IPS-NIHi11 (cell line): ENCODE measurements at regions not wholly inside any gene's neighbourhood (a gene's known extent, or its start where the extent isn't known, plus 50 kb on each side); places are given as distances from the start of the nearest gene placed in this dataset.

ENCODE experiments used
- DNase-seq: peaks from one replicate; pipeline ENCODE4 v3.0.0; 2012; ENCODE audit warnings: mixed read lengths, low spot score

- no peak for DNase-seq
These were observed 198.5 kb upstream of the RARB start for GRCh38 chr3:25229586-25229985.

- no peak for DNase-seq
These were observed 193.0 kb upstream of the RARB start for GRCh38 chr3:25235031-25235430.

GRCh38 chr3:25235466-25235865, 192.6 kb upstream of the RARB start:
- no peak for DNase-seq

- no peak for DNase-seq
These were observed 190.5 kb upstream of the RARB start for GRCh38 chr3:25237602-25238001.

GRCh38 chr3:25239042-25239441, 189.0 kb upstream of the RARB start:
- DNase-seq: no peak

- DNase-seq: no peak
These were observed 181.2 kb upstream of the RARB start for GRCh38 chr3:25246913-25247312.

GRCh38 chr3:25252291-25252690, 175.8 kb upstream of the RARB start:
- no peak for DNase-seq

- DNase-seq: no peak
These were observed 171.0 kb upstream of the RARB start for GRCh38 chr3:25257026-25257425.

- DNase-seq: no peak
These were observed 168.2 kb upstream of the RARB start for GRCh38 chr3:25259871-25260270.

GRCh38 chr3:25262322-25262721, 165.7 kb upstream of the RARB start:
- no peak for DNase-seq

GRCh38 chr3:25265284-25265683, 162.8 kb upstream of the RARB start:
- no peak for DNase-seq

GRCh38 chr3:25266677-25267076, 161.4 kb upstream of the RARB start:
- DNase-seq: no peak

GRCh38 chr3:25272090-25272489, 156.0 kb upstream of the RARB start:
- DNase-seq: no peak

- no peak for DNase-seq
These were observed 154.4 kb upstream of the RARB start for GRCh38 chr3:25273582-25274171.

GRCh38 chr3:25277503-25277902, 150.6 kb upstream of the RARB start:
- no peak for DNase-seq

- DNase-seq: no peak
These were observed 146.9 kb upstream of the RARB start for GRCh38 chr3:25281041-25281731.

GRCh38 chr3:25281732-25282126, 146.3 kb upstream of the RARB start:
- DNase-seq: no peak

- DNase-seq: no peak
These were observed 144.4 kb upstream of the RARB start for GRCh38 chr3:25283613-25284012.

- DNase-seq: no peak
These were observed 143.8 kb upstream of the RARB start for GRCh38 chr3:25284249-25284648.

- DNase-seq: no peak
These were observed 140.7 kb upstream of the RARB start for GRCh38 chr3:25287291-25287884.

GRCh38 chr3:25288413-25288812, 139.7 kb upstream of the RARB start:
- DNase-seq: no peak

- DNase-seq: no peak
These were observed 138.9 kb upstream of the RARB start for GRCh38 chr3:25289156-25289555.

- DNase-seq: no peak
These were observed 138.4 kb upstream of the RARB start for GRCh38 chr3:25289663-25290062.

GRCh38 chr3:25291481-25291905, 136.6 kb upstream of the RARB start:
- DNase-seq: no peak
